HG03442 (cell line): ENCODE measurements at regions not wholly inside any gene's neighbourhood (a gene's known extent, or its start where the extent isn't known, plus 50 kb on each side); places are given as distances from the start of the nearest gene placed in this dataset.
"Not testable (repeated sequence)": the region's sequence is repeated elsewhere in the genome, so short reads cannot be mapped to it uniquely, and the experiment has no call there.

Experiments
- ATAC-seq: cut with Tn5 transposase; IDR thresholded peaks from one replicate; pipeline ENCODE4 v1.9.1; 2021; ENCODE audit warnings: mild to moderate bottlenecking, moderate library complexity; ENCODE audit not compliant: unreplicated experiment

DNA sequence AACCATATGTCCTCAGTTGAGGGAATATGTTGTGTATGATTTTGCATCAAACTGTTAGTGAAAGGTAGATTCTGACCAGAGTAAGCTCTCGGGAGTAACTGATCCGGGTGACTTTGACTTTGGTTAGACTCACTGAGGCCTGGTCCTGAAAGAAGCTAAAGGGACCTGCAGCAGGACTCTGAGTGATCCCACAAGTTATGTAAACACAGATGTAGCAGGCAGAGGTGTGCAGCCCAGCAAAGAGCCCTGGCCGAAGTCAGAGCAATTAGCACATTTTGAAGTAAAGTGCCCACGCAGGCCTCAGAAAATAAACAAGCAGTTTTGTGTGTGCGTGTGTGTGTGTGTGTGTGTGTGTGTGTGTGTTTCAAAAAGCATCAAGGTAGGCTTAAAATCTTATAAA lies 245.6 kb upstream of the FERD3L start:
- ATAC-seq, result no peak

DNA sequence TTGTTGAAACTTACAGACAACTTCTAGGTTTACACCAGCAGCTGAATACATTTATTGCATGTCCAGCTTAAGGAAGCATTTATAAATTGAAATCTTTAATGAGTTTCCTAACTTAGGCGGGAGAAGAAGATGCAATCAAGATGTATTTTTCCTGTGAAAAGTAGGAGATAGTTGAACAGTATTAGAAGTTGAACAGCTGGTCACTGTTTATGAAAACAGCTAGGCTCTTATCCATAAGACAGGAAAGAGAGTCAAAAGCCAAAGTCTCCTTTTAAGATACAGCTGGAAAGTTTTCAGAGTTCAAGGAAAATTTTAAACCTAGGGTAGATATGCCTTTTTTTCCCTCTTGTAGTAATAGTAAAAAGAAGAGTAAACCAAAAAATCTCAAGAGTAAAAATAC lies 236.1 kb upstream of the FERD3L start:
- ATAC-seq, result no peak

- ATAC-seq, result no peak
Measured at GRCh38 chr7:19378345-19378714, 233.1 kb upstream of the FERD3L start.

GRCh38 chr7:19377611-19378344 lies 232.6 kb upstream of the FERD3L start:
- ATAC-seq, result no peak

GRCh38 chr7:19376538-19376937 lies 231.3 kb upstream of the FERD3L start:
- no peak for ATAC-seq

- no peak for ATAC-seq
Measured at GRCh38 chr7:19375976-19376375, 230.8 kb upstream of the FERD3L start.

- no peak for ATAC-seq
Measured at GRCh38 chr7:19373334-19373733, 228.1 kb upstream of the FERD3L start.

DNA sequence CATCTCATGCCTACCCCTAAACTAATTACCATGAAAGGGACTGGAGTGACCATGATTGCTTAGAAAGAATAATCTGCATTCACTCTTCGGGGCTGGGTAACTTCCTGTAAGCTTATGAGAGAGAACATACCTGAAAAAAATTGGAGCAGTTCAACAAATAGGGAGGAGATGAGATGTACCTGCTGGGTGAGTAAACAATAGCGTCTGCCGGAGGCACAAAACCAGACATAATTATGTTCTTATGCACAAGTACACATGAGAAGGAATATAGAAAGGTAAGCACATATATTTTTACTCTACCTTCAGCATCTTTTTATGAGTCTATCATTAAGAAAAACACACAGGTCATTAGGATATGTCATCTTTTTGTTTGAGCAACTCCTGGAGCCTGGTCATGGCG lies 224.6 kb upstream of the FERD3L start:
- no peak for ATAC-seq

GRCh38 chr7:19369182-19369581 lies 224.0 kb upstream of the FERD3L start:
- ATAC-seq, result no peak

DNA sequence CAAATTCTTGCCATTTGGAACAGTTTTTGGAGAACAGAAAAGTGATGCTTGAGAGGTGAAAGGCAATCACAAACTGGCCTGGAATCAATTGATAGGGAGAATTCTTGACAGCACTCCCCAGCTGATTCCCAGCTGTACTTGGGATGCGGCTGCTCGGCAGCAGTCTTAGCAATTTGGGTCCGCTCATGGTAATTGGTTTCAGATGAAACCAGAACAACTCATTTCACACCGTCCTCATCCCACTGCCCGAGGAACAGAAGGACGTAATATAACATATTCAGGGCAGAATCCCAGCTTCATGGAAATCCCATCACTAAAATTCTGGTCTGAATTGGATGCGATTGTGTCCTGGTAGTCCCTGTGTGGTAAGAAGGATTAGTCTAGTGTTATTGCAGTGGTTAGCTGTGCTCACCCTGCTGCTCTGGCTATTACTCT lies 223.3 kb upstream of the FERD3L start:
- no peak for ATAC-seq

- no peak for ATAC-seq
Measured at GRCh38 chr7:19364950-19365349, 219.7 kb upstream of the FERD3L start.

- no peak for ATAC-seq
Measured at GRCh38 chr7:19362099-19362498, 216.9 kb upstream of the FERD3L start.

GRCh38 chr7:19353180-19353579 lies 208.0 kb upstream of the FERD3L start:
- no peak for ATAC-seq

DNA sequence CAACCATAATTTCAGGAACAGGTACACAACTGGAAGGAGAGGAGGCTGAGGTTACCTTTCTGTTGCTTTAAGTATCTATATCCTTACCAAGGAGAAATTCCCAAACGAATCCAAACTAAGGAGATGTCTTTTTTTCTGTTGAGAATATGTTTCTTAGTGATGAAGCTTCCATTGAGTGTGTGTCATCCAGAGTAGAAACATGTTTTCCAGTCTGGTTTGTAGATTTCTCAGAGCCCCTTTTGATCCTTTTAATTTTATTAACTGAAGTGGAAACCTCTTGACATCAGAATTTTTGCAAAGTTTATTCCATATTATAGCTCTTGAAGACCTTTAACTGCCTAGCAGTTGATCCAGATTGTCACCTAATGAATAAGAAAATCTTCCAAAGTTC lies 207.1 kb upstream of the FERD3L start:
- no peak for ATAC-seq

DNA sequence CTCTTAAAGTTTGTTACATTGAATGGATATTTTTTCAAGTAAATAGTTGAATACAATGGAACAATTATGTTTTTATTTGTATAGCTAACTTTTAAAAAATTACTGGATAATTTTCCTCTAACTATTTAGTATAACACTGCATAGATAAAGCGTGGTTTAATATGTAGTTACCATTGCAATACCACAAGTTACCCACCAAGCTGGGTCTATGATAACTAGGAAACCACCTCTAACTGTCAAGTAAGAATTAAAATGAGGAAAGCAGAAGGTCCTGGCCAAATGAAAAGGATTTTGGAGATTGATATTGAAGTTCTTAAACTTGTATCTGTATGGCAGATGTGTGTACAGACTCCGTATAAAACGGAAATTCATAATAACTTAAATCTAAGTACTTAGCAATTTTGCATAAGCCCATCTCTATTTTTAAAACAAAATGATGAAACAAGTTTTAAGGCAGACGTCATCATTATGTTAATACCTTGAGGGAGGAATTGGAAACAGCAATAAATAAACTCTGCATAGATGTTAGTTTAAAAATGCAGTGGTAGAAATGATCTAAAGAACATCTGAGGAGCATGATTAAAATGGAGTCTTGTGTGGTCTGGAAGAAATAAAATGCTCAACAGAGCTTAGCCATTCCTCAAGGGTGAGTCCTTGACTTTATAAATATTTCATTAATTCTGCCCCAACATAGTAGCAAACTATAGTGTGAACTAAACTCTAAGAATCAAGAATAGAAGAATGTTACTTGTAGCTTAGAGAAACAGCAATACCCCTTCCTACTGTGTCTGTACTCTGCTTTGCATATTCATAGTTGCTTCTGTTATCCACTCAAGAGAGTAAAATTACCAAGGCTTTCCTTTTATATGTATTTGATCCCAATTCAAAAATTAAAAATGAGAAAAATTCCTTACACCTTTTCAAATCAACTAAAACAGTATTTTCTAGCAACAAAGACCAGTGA lies 206.4 kb upstream of the FERD3L start:
- no peak for ATAC-seq

DNA sequence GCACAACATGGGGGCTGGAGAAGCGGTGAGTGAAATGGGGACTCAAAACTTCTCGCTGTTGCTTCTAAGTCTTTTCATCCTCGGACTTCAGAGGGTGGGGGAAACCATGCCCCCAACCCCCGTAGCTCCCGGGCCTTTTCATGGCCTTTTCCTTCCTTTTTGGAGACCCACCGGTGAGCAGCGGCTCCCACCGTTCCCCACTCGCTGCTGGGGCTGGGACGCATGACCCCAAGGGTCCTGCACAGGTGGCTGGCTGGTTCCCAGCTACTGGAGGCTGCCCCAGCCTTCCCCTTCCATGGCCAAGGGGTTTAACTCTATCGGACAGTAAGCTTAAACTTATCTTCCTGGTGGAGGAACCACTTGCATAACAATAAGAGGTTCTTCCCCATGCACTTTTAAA lies 194.3 kb upstream of the FERD3L start:
- ATAC-seq, result no peak

DNA sequence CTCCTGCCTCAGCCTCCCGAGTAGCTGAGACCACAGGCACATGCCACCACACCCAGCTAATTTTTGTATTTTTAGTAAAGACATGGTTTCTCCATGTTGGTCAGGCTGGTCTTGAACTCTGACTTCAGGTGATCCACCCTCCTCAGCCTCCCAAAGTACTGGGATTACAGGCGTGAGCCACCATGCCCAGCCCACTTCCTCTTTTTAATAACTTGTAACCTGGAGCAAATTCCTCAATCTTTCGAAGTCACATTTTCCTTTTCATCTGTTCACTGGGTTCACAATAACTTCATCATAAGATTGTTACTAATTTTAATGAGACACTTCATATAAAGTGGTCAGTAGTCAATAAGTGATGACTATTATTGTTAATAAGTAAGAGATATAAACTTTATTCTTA lies 193.3 kb upstream of the FERD3L start:
- not testable (repeated sequence) for ATAC-seq

DNA sequence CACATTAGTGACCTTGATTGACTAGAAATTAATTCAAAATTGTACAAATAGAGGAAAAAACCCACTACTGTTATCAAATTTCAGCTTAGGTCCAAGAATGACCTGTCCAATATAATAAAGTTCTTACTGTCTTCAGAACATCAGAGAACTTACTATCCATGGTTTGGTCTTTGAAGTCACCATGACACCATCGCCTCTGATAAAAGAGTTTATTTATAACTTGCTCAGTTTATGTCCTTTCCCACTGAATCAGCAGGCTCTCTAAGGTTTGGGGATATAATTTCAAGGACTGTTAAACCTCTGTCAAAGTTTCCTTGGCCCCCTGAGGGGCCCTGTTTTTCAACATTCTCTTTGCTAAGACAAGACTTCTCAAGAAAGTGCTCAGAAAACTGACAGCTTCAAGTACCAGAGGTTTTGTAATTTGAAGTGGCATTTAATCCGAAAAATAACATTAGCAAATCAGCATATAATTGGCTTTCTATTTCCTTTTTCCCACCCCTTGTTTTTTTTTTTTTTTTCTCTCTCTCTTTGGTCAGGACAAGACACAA lies 191.7 kb upstream of the FERD3L start:
- ATAC-seq, result no peak

DNA sequence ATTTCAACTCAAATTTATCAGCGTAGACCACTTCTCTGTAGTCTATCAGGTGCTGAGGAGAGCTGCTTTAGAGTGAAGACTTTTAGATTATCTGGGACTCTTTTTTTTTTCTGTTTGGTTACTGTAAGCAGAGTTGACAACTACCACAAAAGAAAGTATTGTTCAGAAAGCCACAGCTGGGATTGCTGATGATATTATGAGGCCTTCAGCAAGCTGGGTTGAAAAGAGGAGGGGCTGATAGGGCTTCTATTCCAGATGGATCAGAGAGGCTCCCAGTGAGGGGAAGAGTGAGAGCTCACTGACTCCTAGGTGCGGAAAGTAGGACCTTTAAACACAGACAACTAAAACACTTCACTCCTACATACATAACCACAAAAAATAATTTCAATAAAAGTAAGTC lies 188.5 kb upstream of the FERD3L start:
- ATAC-seq, result no peak

GRCh38 chr7:19327018-19327417 lies 181.8 kb upstream of the FERD3L start:
- ATAC-seq, result no peak

DNA sequence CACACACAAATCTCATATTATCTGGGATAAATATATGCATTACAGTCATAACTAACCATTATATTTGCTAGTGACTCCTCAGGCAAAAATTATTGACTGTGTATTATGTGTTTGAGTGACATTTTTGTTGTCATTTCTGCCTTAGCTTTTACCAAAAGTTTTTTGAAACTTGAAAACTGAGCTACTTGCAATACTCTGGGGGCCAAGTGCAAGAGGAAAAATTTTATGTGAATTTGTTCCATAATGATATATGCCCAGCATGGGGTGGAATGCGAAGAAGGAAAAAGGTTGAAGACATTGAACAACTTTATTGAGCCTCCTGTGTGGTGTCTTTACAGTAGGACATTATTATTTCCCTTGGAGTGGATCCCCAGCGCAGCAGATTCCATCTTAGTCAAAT lies 176.8 kb upstream of the FERD3L start:
- no peak for ATAC-seq

GRCh38 chr7:19318287-19318686 lies 173.1 kb upstream of the FERD3L start:
- no peak for ATAC-seq
